ENCODE measurements at regions not wholly inside any gene's neighbourhood (a gene's known extent, or its start where the extent isn't known, plus 50 kb on each side); places are given as distances from the start of the nearest gene placed in this dataset.

GRCh38 chr5:5805916-5806315 lies 383.4 kb downstream of the ICE1 start:
- in situ Hi-C loops (cut with MboI; ENCODE audit: low sequenced_read_pairs, unreplicated experiment) = no loop called here
- TF ChIP-seq CTCF (IDR thresholded peaks at IDR 0.05; ENCODE audit: borderline replicate concordance, control extremely low read depth, extremely low read depth, insufficient read depth, missing control alignments) = no peak
- DNase-seq (ENCODE audit: low spot score) = no peak

GRCh38 chr5:5804478-5805233 lies 382.2 kb downstream of the ICE1 start:
- TF ChIP-seq CTCF (IDR thresholded peaks at IDR 0.05; ENCODE audit: borderline replicate concordance, control extremely low read depth, extremely low read depth, insufficient read depth, missing control alignments) = no peak
- in situ Hi-C loops (cut with MboI; ENCODE audit: low sequenced_read_pairs, unreplicated experiment) = no loop called here
- DNase-seq (ENCODE audit: low spot score) = no peak

GRCh38 chr5:5800801-5801761 lies 378.6 kb downstream of the ICE1 start:
- in situ Hi-C loops (cut with MboI; ENCODE audit: low sequenced_read_pairs, unreplicated experiment) = no loop called here
- no peak for DNase-seq (ENCODE audit: low spot score)
- TF ChIP-seq CTCF (IDR thresholded peaks at IDR 0.05; ENCODE audit: borderline replicate concordance, control extremely low read depth, extremely low read depth, insufficient read depth, missing control alignments) = no peak

- no peak for TF ChIP-seq CTCF (IDR thresholded peaks at IDR 0.05; ENCODE audit: borderline replicate concordance, control extremely low read depth, extremely low read depth, insufficient read depth, missing control alignments)
- no peak for DNase-seq (ENCODE audit: low spot score)
- in situ Hi-C loops (cut with MboI; ENCODE audit: low sequenced_read_pairs, unreplicated experiment) = no loop called here
Observed at GRCh38 chr5:5799826-5800225, 377.3 kb downstream of the ICE1 start.

GRCh38 chr5:5799229-5799628 lies 376.8 kb downstream of the ICE1 start:
- in situ Hi-C loops (cut with MboI; ENCODE audit: low sequenced_read_pairs, unreplicated experiment) = no loop called here
- no peak for DNase-seq (ENCODE audit: low spot score)
- TF ChIP-seq CTCF (IDR thresholded peaks at IDR 0.05; ENCODE audit: borderline replicate concordance, control extremely low read depth, extremely low read depth, insufficient read depth, missing control alignments) = no peak

- no peak for TF ChIP-seq CTCF (IDR thresholded peaks at IDR 0.05; ENCODE audit: borderline replicate concordance, control extremely low read depth, extremely low read depth, insufficient read depth, missing control alignments)
- DNase-seq (ENCODE audit: low spot score) = no peak
- in situ Hi-C loops (cut with MboI; ENCODE audit: low sequenced_read_pairs, unreplicated experiment) = no loop called here
Observed at GRCh38 chr5:5798462-5798861, 376.0 kb downstream of the ICE1 start.

Data from GM13976 (cell line).